GM19463 (cell line): ENCODE measurements at regions not wholly inside any gene's neighbourhood (a gene's known extent, or its start where the extent isn't known, plus 50 kb on each side); places are given as distances from the start of the nearest gene placed in this dataset.

Experiments
- ATAC-seq: cut with Tn5 transposase; IDR thresholded peaks from one replicate; pipeline ENCODE4 v1.9.1; 2021; ENCODE audit warnings: mild to moderate bottlenecking, moderate library complexity; ENCODE audit not compliant: unreplicated experiment

DNA sequence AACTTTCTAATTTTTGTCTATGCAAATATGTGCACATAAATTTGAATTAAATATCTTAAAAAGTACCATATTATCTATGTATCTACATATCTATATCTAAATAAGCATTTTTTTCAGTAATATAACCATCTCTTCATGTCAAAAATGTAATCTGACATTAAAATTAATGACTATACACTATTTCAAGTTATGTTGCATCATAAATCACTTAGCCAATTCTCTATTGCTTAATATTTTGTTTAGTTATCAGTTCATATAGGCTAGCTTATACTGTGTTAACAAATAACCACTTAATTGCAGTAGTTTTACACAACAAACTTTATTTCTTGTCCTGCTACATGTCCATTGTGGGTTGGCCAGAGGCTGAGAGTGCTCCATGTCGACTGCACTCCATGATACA lies 360.8 kb downstream of the EPM2A start:
- no peak for ATAC-seq

- no peak for ATAC-seq
Measured at GRCh38 chr6:145375502-145375901, 359.8 kb downstream of the EPM2A start.

DNA sequence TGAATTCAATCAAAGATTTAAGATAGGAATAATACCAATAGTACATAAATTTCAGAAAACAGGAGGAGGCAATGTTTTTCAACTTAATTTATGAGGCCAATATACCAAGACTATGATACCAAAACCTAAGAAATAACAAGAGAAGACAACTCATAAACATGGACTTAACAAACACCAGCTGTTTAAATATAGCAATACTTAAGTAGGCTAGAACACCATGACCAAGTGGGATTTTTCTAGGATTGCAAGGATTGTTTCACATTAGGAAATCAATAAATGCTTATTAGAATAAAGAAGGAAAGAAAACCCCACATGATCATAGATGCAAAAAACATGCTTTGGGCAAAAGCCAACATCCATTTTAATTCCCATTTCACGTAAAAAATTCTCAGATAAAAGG lies 355.1 kb downstream of the EPM2A start:
- no peak for ATAC-seq

DNA sequence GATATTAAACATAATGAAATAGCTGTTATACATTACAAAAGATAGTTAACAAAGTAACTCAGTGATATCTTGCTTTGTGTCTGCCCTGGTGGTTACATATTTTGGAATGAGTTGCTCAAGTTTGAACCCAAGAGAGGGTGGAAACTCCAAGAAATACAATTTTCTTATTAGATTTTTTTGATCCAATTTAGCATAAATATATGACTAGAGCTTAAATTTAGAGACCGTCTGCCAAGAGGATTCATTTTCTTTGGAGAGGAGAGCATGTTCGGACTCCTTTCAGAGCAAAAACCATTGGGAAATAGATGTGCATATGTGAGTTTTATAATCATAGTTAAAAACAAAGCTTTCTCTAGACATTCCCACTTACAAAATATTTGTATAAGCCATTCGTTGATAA lies 353.4 kb downstream of the EPM2A start:
- no peak for ATAC-seq

DNA sequence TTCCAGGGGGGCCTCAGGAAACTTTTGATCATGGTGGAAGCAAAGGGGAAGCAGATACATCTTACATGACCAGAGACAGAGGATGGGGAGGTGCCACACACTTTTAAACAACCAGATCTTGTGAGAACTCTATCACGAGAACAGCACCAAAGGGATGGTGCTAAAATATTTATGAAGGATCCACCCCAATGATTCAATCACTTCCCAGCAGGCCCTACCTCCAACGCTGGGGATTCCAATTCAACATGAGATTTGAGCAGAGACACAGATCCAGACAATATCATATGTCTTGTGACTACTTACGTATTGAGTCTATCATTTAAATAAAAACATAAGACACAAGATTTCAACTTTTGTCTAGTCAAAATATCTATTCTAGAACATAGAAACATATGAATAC lies 351.9 kb downstream of the EPM2A start:
- no peak for ATAC-seq

DNA sequence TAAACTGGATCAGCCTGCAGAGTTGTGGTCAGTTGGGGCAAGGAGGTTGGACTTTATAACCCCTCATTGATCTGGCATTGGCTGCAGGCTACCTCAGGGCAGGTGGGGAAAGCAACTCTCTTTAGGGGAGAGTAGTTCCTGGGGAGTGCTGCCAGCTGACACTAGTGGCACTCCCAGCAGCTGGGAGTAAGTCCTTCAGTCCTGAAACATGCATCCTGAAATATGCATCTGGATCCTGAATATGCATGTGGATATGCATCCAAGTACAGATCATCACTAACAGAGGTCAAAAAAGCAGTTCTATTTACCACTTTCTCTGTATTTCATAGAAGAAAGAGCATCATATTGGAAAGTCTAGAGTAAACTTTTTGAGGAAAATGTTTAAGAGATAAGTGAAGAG lies 350.8 kb downstream of the EPM2A start:
- no peak for ATAC-seq

- ATAC-seq = no peak
Measured at GRCh38 chr6:145396499-145396898, 338.8 kb downstream of the EPM2A start.

DNA sequence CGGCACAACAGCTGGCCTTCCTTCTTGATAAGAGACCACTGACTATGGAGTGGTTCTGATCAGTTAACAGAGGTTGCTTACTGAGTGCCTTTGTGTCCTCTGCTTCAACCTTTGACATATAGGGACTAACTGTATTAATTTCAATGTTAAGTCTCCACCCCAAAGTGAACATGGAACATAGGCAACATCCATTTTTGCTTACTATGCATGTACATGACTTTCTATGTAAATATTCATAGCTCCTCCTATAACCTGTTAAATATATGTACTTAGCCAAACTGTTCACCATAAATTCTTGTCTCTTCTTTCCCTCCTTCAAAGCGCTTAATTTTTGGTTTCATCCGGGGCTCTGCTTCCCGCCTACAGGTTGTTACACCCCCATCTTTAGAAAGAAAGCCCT lies 334.8 kb downstream of the EPM2A start:
- no peak for ATAC-seq

- no peak for ATAC-seq
Measured at GRCh38 chr6:145405006-145405551, 330.2 kb downstream of the EPM2A start.

DNA sequence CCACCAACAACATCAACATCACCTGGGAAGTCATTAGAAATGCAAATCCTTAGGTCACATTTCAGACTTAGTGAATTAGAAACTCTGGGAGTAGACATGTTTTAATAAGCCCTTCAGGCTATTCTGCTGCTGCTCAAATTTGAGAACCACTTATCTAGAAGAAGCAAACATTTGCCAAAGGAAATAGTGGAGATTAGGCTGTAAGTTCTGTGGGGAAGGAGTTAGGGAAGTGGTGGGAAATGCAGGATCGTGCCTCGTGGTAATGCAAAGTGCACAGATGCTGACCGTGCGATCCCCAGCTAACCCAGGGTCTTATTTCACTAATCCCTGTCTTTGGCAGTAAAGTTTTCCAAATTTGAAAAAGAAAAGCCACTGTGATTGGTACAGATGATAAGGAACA lies 328.5 kb downstream of the EPM2A start:
- no peak for ATAC-seq

- ATAC-seq = no peak
Measured at GRCh38 chr6:145415616-145416015, 319.7 kb downstream of the EPM2A start.

GRCh38 chr6:145420599-145420998 lies 314.7 kb downstream of the EPM2A start:
- ATAC-seq = no peak

GRCh38 chr6:145423936-145424335 lies 311.4 kb downstream of the EPM2A start:
- ATAC-seq = no peak

- ATAC-seq = no peak
Measured at GRCh38 chr6:145427232-145427631, 308.1 kb downstream of the EPM2A start.

DNA sequence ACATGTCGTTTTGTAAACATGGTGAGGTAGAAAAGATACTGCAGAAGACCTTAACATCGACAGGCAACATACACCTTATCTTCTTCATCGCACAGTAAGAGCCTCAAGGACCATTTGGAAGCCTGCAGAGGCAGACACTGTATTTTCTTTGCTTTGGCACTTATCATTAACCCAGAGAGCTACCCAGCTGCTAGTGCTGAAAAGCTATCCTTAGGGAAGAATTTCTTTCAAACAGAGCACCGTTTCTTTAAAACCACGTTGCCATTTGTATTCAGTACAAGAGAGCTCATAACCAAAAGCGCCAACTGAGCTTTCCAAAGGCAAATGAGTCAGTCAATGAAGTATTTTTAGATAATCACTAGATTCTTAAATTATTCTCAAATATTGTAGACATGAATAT lies 306.6 kb downstream of the EPM2A start:
- ATAC-seq = no peak

- ATAC-seq = no peak
Measured at GRCh38 chr6:145442110-145442509, 293.2 kb downstream of the EPM2A start.

GRCh38 chr6:145445674-145446073 lies 289.6 kb downstream of the EPM2A start:
- ATAC-seq = no peak

DNA sequence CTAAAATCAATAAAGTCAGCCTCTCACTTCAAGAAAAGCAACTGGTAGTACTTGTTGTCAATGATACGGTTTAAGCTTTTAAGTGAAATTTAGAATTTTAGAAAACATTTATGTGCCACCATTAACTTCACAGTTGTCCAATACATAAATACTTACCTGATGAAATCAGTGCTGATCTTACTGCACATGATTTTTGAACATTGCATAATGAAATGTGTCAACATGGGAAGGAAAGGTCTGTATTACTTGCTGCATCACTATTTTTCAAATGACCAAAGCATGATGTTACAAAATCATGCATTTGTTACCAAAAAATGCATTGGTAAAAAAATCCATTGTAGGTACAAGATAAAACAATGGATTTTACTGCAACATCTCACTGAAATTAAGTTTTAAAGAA lies 284.3 kb downstream of the EPM2A start:
- no peak for ATAC-seq

- no peak for ATAC-seq
Measured at GRCh38 chr6:145453376-145453775, 281.9 kb downstream of the EPM2A start.

DNA sequence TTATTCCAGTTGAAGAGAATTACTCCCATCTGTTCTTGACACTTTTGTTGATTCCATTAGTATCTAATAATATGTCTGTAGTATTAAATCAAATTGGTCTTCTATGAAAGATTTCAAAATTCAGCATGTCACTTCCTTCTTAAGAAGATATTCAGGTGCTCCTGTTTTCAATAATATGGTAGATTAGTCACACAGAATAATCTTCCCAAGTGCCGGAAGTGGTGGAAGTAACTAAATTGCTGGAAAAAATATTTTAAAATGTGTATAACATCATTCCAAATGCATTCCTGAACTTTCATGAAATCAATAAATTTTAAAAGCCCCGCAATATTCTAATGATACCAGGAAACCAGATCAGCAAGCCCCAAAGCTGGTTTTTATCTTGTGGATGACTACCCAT lies 281.3 kb downstream of the EPM2A start:
- ATAC-seq = no peak

DNA sequence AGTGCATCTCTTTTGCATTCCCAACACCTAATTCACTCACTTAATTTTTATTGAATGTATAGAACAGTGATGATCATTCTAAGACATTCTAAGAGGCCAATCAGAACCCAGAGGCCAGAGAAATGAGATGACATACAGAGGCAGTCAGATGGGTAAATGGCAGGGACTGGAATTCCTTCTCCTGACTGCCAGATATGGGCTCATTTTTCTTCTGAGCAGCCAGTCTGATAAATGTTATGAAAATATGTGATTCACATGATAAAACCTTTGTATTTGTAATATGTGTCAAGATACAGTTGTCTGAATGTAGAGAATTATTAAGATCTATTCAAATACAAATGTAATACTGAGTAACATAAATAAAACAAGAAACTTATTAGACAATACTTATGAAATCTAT lies 277.8 kb downstream of the EPM2A start:
- no peak for ATAC-seq

DNA sequence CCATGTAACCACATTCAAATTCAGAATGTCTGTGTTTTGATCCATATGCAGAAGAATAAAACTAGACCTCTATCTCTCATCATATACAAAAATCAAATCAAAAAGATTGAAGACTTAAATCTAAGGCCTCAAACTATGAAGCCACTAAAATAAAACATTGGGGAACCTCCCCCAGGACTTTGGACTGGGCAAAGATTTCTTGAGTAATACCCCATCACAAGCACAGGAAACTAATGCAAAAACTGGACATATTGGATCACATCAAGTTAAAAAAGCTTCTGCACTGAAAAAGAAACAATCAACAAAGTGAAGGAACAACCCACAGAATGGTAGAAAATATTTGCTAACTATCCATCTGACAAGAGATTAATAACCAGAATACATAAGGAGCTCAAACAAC lies 266.8 kb downstream of the EPM2A start:
- no peak for ATAC-seq

- ATAC-seq = no peak
Measured at GRCh38 chr6:145469021-145469420, 266.3 kb downstream of the EPM2A start.
